ENCODE measurements at regions not wholly inside any gene's neighbourhood (a gene's known extent, or its start where the extent isn't known, plus 50 kb on each side); places are given as distances from the start of the nearest gene placed in this dataset.
A peak's percentile ranks its signal among the peaks of the same experiment; 100 is the strongest.

- Histone ChIP-seq H3K27me3 (no peaks in the 10 kb centered on the region), H3K79me2 (no peaks in the 10 kb centered on the region), H3K4me3 (no peak overlapping the region), H3K9me2 (replicated peaks; ENCODE audit: insufficient read depth) (no peaks in the 10 kb centered on the region), H3K4me1 (ENCODE audit: insufficient read depth) (peaks cover 37% of the 10 kb centered on the region), H2AFZ (no peak overlapping the region), H3K4me2 (no peak overlapping the region), H3K36me3 (replicated peaks; ENCODE audit: insufficient read depth, low read depth) (no peaks in the 10 kb centered on the region), H3K27ac (peak overlapping the region; percentile 84), H4K20me1 (ENCODE audit: insufficient read depth, poor library complexity, severe bottlenecking) (no peaks in the 10 kb centered on the region), H3K9me3 (ENCODE audit: low read depth) (no peaks in the 10 kb centered on the region)
- 57% methylated on average over 2 of the region's 2 CpGs for WGBS (ENCODE audit: low lambda C conversion rate, missing lambda C conversion rate)
- DNase-seq (ENCODE audit: low spot score) = no peak
- TF ChIP-seq CTCF (IDR thresholded peaks at IDR 0.05; ENCODE audit: poor library complexity) (no peak), EZH2 (IDR thresholded peaks at IDR 0.05; ENCODE audit: borderline replicate concordance) (no peak), EZH2phosphoT487 (IDR thresholded peaks at IDR 0.05; ENCODE audit: low read depth, severe bottlenecking, unreplicated experiment) (no peak)
These were observed 113.1 kb downstream of the RHOU start for GRCh38 chr1:228848406-228848805.

- no peak for TF ChIP-seq CTCF (IDR thresholded peaks at IDR 0.05; ENCODE audit: poor library complexity)
- TF ChIP-seq EZH2 (IDR thresholded peaks at IDR 0.05; ENCODE audit: borderline replicate concordance) = no peak
- no peak for TF ChIP-seq EZH2phosphoT487 (IDR thresholded peaks at IDR 0.05; ENCODE audit: low read depth, severe bottlenecking, unreplicated experiment)
These were observed 113.8 kb downstream of the RHOU start for GRCh38 chr1:228849011-228849541.

GRCh38 chr1:228850141-228851100 is 115.1 kb downstream of the RHOU start:
- no peaks in the 10 kb centered on the region for H3K9me2 ChIP-seq (replicated peaks; ENCODE audit: insufficient read depth)
- H3K4me2 ChIP-seq = peak overlapping the region; percentile 36
- no peak for DNase-seq (ENCODE audit: low spot score)
- peaks cover 43% of the 10 kb centered on the region for H3K4me1 ChIP-seq (ENCODE audit: insufficient read depth)
- peak overlapping the region; percentile 84 for H3K27ac ChIP-seq
- H3K36me3 ChIP-seq (replicated peaks; ENCODE audit: insufficient read depth, low read depth) = no peaks in the 10 kb centered on the region
- H3K27me3 ChIP-seq = no peaks in the 10 kb centered on the region
- no peaks in the 10 kb centered on the region for H3K9me3 ChIP-seq (ENCODE audit: low read depth)
- no peaks in the 10 kb centered on the region for H3K79me2 ChIP-seq
- H2AFZ ChIP-seq = no peak overlapping the region
- no peak overlapping the region for H3K4me3 ChIP-seq
- no peaks in the 10 kb centered on the region for H4K20me1 ChIP-seq (ENCODE audit: insufficient read depth, poor library complexity, severe bottlenecking)
- WGBS (ENCODE audit: low lambda C conversion rate, missing lambda C conversion rate) = 59% methylated on average over 11 of the region's 11 CpGs
- TF ChIP-seq EZH2 (IDR thresholded peaks at IDR 0.05; ENCODE audit: borderline replicate concordance) = no peak
- TF ChIP-seq CTCF (IDR thresholded peaks at IDR 0.05; ENCODE audit: poor library complexity) = no peak
- TF ChIP-seq EZH2phosphoT487 (IDR thresholded peaks at IDR 0.05; ENCODE audit: low read depth, severe bottlenecking, unreplicated experiment) = no peak

More at GRCh38 chr1:228849011-228849541, 113.8 kb downstream of the RHOU start:
- Histone ChIP-seq H3K36me3 (replicated peaks; ENCODE audit: insufficient read depth, low read depth) (no peaks in the 10 kb centered on the region), H3K9me2 (replicated peaks; ENCODE audit: insufficient read depth) (no peaks in the 10 kb centered on the region), H3K79me2 (no peaks in the 10 kb centered on the region), H3K27ac (peak overlapping the region; percentile 84), H4K20me1 (ENCODE audit: insufficient read depth, poor library complexity, severe bottlenecking) (no peaks in the 10 kb centered on the region), H2AFZ (no peak overlapping the region), H3K4me3 (no peak overlapping the region), H3K27me3 (no peaks in the 10 kb centered on the region), H3K4me1 (ENCODE audit: insufficient read depth) (peaks cover 41% of the 10 kb centered on the region), H3K9me3 (ENCODE audit: low read depth) (no peaks in the 10 kb centered on the region), H3K4me2 (peak overlapping the region; percentile 12)
- DNase-seq (ENCODE audit: low spot score) = peak; percentile 44
- 73% methylated on average over 3 of the region's 3 CpGs for WGBS (ENCODE audit: low lambda C conversion rate, missing lambda C conversion rate)

Data from hepatocyte (in vitro differentiated cells).